Activated naive CD4-positive, alpha-beta T cell treated with anti-CD3 and anti-CD28 coated beads, Interleukin-2, amount 50 U/mL, for 24 hours (primary cell): ENCODE measurements at regions not wholly inside any gene's neighbourhood (a gene's known extent, or its start where the extent isn't known, plus 50 kb on each side); places are given as distances from the start of the nearest gene placed in this dataset.
A peak's percentile ranks its signal among the peaks of the same experiment; 100 is the strongest.

Experiments
- H3K27ac Mint-ChIP-seq: one replicate; pipeline ENCODE4 v1.8.0; 2021; ENCODE audit warnings: mild to moderate bottlenecking, mixed read lengths
- H3K27me3 Mint-ChIP-seq: one replicate; pipeline ENCODE4 v1.8.0; 2021; ENCODE audit warnings: mixed read lengths
- H3K36me3 Mint-ChIP-seq: one replicate; pipeline ENCODE4 v1.8.0; 2021; ENCODE audit warnings: mixed read lengths
- H3K4me1 Mint-ChIP-seq: one replicate; pipeline ENCODE4 v1.8.0; 2021; ENCODE audit warnings: mixed read lengths
- H3K4me3 Mint-ChIP-seq: one replicate; pipeline ENCODE4 v1.8.0; 2021; ENCODE audit warnings: mild to moderate bottlenecking, mixed read lengths
- H3K9me3 Mint-ChIP-seq: one replicate; pipeline ENCODE4 v1.8.0; 2021; ENCODE audit warnings: mixed read lengths

DNA sequence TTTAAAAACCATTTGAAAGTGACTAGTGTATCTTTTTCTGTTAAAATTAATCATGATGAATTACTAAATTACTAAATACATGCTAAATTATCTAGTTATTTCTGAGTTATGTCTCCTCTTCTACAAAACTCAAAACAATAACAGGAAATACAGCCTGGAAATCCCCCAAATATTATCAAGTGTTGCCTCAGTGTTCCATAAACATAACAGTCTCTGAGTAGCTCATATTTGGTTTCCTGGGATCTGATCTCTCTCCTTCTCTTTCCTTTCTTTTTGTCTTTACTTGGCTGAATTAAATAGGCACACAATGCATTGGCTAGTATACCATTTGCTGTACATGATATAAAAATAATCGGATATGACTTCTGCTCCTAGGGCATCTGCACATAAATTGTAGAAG is 277.6 kb upstream of the IGFBP3 start:
- Mint-ChIP-seq H3K9me3 (no peaks in the 10 kb centered on the region), H3K4me3 (no peak overlapping the region), H3K27me3 (peaks cover 2% of the 10 kb centered on the region), H3K27ac (no peak overlapping the region), H3K4me1 (no peaks in the 10 kb centered on the region), H3K36me3 (no peaks in the 10 kb centered on the region)

GRCh38 chr7:46197785-46198540 is 276.9 kb upstream of the IGFBP3 start:
- H3K9me3 Mint-ChIP-seq = no peaks in the 10 kb centered on the region
- H3K4me3 Mint-ChIP-seq = no peak overlapping the region
- H3K27ac Mint-ChIP-seq = no peak overlapping the region
- no peaks in the 10 kb centered on the region for H3K36me3 Mint-ChIP-seq
- no peaks in the 10 kb centered on the region for H3K4me1 Mint-ChIP-seq
- H3K27me3 Mint-ChIP-seq = peaks cover 2% of the 10 kb centered on the region

DNA sequence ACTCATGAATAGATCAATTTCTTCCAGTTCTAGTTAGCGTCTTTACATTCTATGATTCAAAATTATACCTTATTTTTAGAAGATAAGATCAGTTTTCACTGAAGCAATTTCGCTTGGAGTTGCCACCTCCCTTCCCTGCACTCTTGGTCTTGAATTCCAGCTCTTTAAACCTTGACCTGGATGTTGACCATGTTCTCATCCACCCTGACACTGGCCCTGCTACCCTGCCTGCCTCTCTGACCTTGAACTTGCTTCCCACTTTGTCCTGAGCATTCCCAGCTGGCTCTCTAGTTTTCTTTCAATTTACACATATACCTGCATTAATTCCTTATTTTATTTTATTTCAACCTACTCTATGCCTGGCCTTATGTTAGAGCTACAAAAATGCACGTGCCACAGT is 274.9 kb upstream of the IGFBP3 start:
- Mint-ChIP-seq H3K27me3 (peaks cover 2% of the 10 kb centered on the region), H3K27ac (no peak overlapping the region), H3K9me3 (no peaks in the 10 kb centered on the region), H3K4me3 (no peak overlapping the region), H3K36me3 (no peaks in the 10 kb centered on the region), H3K4me1 (no peaks in the 10 kb centered on the region)

DNA sequence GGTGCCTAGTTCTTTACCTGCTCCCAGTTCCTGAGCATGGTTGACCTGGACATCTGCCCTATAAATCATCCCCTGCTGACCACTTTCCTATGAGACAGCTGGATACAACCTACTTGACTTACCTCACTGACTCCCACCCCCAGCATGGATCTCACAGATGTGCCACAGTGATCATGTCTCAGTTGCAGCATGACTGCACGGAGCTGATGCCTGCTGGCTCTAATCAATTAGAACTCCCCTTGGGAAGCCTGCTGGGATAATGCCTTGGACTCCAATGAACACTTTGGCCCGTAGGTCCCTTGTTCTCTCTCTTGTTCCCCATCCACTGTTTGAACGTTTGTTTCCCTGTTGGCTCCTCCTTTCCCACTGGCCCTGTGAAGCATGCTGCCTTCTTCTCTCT is 271.2 kb upstream of the IGFBP3 start:
- H3K9me3 Mint-ChIP-seq = peaks cover 3% of the 10 kb centered on the region
- H3K27ac Mint-ChIP-seq = no peak overlapping the region
- peaks cover 2% of the 10 kb centered on the region for H3K27me3 Mint-ChIP-seq
- peaks cover 1% of the 10 kb centered on the region for H3K36me3 Mint-ChIP-seq
- no peaks in the 10 kb centered on the region for H3K4me1 Mint-ChIP-seq
- H3K4me3 Mint-ChIP-seq = no peak overlapping the region

DNA sequence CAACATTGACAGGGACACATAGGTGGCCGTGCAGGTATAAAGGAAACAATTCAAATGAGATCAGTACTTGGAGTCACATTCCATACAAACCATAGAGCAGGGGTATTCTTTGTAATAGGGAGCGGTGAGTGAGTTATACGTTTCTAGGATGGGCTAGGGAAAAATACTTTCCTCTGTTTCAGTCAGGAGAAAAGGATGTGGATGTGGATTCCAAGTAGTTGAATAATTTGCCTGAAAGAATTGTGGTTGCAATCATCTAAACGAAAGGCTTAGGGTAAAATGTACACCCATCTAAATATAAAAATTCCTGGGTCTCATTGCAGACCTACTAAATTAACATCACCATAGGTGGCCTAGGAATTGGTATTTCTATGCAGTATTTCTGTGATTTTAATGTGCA is 270.7 kb upstream of the IGFBP3 start:
- H3K4me3 Mint-ChIP-seq = no peak overlapping the region
- peaks cover 1% of the 10 kb centered on the region for H3K36me3 Mint-ChIP-seq
- H3K4me1 Mint-ChIP-seq = no peaks in the 10 kb centered on the region
- peaks cover 2% of the 10 kb centered on the region for H3K27me3 Mint-ChIP-seq
- H3K27ac Mint-ChIP-seq = no peak overlapping the region
- H3K9me3 Mint-ChIP-seq = peaks cover 3% of the 10 kb centered on the region

DNA sequence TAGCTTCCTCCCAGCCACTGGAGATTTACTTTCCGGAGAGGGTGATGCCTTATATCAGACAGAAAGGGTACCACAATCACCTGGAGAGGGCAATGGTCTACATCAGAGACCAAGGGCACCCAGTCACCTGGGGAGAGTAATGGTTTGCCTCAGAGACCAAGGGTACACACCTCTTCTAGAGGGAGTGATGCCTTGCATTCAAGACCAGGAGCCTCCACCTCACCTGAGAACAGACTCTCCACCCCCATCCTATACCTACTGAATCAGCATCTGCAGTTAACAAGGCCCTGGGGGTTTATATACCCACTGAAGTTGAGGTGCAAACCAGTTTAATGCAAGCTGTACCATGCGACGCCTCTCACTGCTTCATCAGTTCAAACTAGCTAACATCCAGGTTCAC is 270.2 kb upstream of the IGFBP3 start:
- Mint-ChIP-seq H3K27me3 (peaks cover 2% of the 10 kb centered on the region), H3K4me1 (no peaks in the 10 kb centered on the region), H3K4me3 (no peak overlapping the region), H3K36me3 (peaks cover 1% of the 10 kb centered on the region), H3K9me3 (peaks cover 3% of the 10 kb centered on the region), H3K27ac (no peak overlapping the region)

- Mint-ChIP-seq H3K36me3 (peaks cover 1% of the 10 kb centered on the region), H3K9me3 (peaks cover 3% of the 10 kb centered on the region), H3K27ac (no peak overlapping the region), H3K4me3 (no peak overlapping the region), H3K27me3 (peaks cover 1% of the 10 kb centered on the region), H3K4me1 (no peaks in the 10 kb centered on the region)
These were observed 268.3 kb upstream of the IGFBP3 start for GRCh38 chr7:46189255-46189790.

GRCh38 chr7:46186131-46186530 is 265.1 kb upstream of the IGFBP3 start:
- Mint-ChIP-seq H3K9me3 (peaks cover 9% of the 10 kb centered on the region), H3K4me3 (no peak overlapping the region), H3K36me3 (peaks cover 3% of the 10 kb centered on the region), H3K27ac (no peak overlapping the region), H3K27me3 (no peaks in the 10 kb centered on the region), H3K4me1 (no peaks in the 10 kb centered on the region)

DNA sequence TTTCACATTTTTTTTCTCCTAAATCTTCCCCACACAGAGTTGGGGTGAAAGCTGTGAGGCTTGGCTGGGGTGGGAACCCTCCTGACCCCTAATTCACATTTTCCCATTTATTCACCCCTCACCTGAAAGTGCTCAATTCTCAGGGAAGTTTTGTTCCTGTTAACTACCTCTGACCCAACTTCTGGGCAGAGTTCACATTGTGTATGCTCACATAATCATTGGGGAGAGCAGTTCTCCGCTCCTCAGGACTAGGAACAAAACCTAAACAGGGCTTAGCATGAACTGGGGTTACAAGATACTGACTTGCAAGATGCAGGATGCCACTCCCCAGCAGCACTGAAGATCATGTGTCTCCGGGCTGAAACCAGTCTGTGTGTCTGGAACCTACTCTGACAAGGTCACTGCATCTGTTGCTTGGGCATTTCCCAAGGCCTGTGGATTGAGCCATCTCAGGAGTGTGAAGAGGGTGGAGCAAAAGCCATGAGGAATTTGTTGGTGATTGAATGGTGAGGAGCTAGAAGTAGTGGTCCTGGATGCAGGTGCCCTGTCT is 258.1 kb upstream of the IGFBP3 start:
- Mint-ChIP-seq H3K27me3 (no peaks in the 10 kb centered on the region), H3K4me1 (no peaks in the 10 kb centered on the region), H3K27ac (no peak overlapping the region), H3K9me3 (peaks cover 12% of the 10 kb centered on the region), H3K4me3 (no peak overlapping the region), H3K36me3 (peaks cover 2% of the 10 kb centered on the region)

GRCh38 chr7:46178661-46179060 is 257.6 kb upstream of the IGFBP3 start:
- no peaks in the 10 kb centered on the region for H3K27me3 Mint-ChIP-seq
- H3K9me3 Mint-ChIP-seq = peaks cover 12% of the 10 kb centered on the region
- H3K4me1 Mint-ChIP-seq = no peaks in the 10 kb centered on the region
- peaks cover 2% of the 10 kb centered on the region for H3K36me3 Mint-ChIP-seq
- H3K4me3 Mint-ChIP-seq = no peak overlapping the region
- no peak overlapping the region for H3K27ac Mint-ChIP-seq

GRCh38 chr7:46177821-46178220 is 256.7 kb upstream of the IGFBP3 start:
- H3K27me3 Mint-ChIP-seq = no peaks in the 10 kb centered on the region
- peaks cover 2% of the 10 kb centered on the region for H3K36me3 Mint-ChIP-seq
- no peak overlapping the region for H3K27ac Mint-ChIP-seq
- peaks cover 12% of the 10 kb centered on the region for H3K9me3 Mint-ChIP-seq
- no peak overlapping the region for H3K4me3 Mint-ChIP-seq
- H3K4me1 Mint-ChIP-seq = no peaks in the 10 kb centered on the region

- H3K36me3 Mint-ChIP-seq = no peaks in the 10 kb centered on the region
- no peaks in the 10 kb centered on the region for H3K27me3 Mint-ChIP-seq
- H3K4me3 Mint-ChIP-seq = no peak overlapping the region
- H3K27ac Mint-ChIP-seq = no peak overlapping the region
- H3K4me1 Mint-ChIP-seq = no peaks in the 10 kb centered on the region
- H3K9me3 Mint-ChIP-seq = no peaks in the 10 kb centered on the region
These were observed 254.1 kb upstream of the IGFBP3 start for GRCh38 chr7:46175221-46175620.

DNA sequence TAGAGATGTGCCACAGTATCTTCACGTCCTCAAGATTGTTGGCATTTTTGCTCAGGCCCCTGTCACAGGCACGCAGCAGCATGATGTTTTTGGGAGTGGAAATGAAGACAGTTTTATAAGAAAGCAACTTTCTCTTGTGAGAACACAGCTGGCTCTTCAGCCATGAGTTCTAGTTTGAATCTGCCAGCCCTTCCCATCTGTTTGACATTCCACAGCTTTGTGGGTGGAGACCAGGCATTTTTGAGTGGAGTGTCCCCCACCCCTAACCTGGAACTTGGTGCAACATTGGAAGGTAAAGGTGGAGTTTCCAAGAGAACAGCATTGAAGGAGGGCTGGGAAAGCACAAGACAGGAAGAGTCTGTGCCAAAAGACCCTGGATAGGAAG is 253.1 kb upstream of the IGFBP3 start:
- Mint-ChIP-seq H3K27me3 (no peaks in the 10 kb centered on the region), H3K4me1 (no peaks in the 10 kb centered on the region), H3K36me3 (no peaks in the 10 kb centered on the region), H3K9me3 (no peaks in the 10 kb centered on the region), H3K4me3 (no peak overlapping the region), H3K27ac (no peak overlapping the region)

- Mint-ChIP-seq H3K9me3 (no peaks in the 10 kb centered on the region), H3K27me3 (no peaks in the 10 kb centered on the region), H3K27ac (no peak overlapping the region), H3K4me1 (no peaks in the 10 kb centered on the region), H3K4me3 (no peak overlapping the region), H3K36me3 (no peaks in the 10 kb centered on the region)
These were observed 252.6 kb upstream of the IGFBP3 start for GRCh38 chr7:46173476-46174195.

GRCh38 chr7:46170792-46171191 is 249.7 kb upstream of the IGFBP3 start:
- Mint-ChIP-seq H3K36me3 (no peaks in the 10 kb centered on the region), H3K27me3 (no peaks in the 10 kb centered on the region), H3K4me1 (no peaks in the 10 kb centered on the region), H3K9me3 (no peaks in the 10 kb centered on the region), H3K4me3 (no peak overlapping the region), H3K27ac (no peak overlapping the region)

DNA sequence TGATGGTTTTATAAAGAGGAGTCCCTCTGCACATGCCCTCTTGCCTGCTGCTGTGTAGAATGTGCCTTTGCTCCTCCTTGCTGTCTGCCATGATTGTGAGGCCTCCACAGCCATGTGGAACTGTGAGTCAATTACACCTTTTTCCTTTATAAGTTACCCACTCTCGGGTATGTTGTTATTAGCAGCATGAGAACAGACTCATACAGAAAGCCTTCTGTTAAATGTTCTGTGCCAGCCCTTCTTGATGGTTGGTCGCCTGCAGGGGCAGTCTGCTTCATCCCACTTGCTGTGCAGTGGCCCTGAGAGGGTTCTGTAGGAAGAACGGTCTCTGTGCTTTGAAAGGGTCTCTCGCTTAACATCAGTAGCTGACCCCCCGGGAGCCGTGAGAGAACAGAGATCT is 248.9 kb upstream of the IGFBP3 start:
- no peaks in the 10 kb centered on the region for H3K9me3 Mint-ChIP-seq
- H3K27me3 Mint-ChIP-seq = no peaks in the 10 kb centered on the region
- no peaks in the 10 kb centered on the region for H3K4me1 Mint-ChIP-seq
- H3K36me3 Mint-ChIP-seq = no peaks in the 10 kb centered on the region
- H3K4me3 Mint-ChIP-seq = no peak overlapping the region
- peak overlapping the region; percentile 23 for H3K27ac Mint-ChIP-seq
